GM12872 (cell line): ENCODE measurements at regions not wholly inside any gene's neighbourhood (a gene's known extent, or its start where the extent isn't known, plus 50 kb on each side); places are given as distances from the start of the nearest gene placed in this dataset.

Experiments used
- CTCF ChIP-seq: IDR thresholded peaks from 3 replicates; pipeline ENCODE4 v1.5.1; 2011; ENCODE audit warnings: low read depth, mild to moderate bottlenecking, low read length, moderate library complexity; ENCODE audit not compliant: insufficient read depth

- no peak for TF ChIP-seq CTCF
These were observed 462.6 kb upstream of the MAF start for GRCh38 chr16:80063031-80063712.

GRCh38 chr16:80062361-80063030 lies 462.0 kb upstream of the MAF start:
- TF ChIP-seq CTCF, result no peak

GRCh38 chr16:80060470-80060869 lies 459.9 kb upstream of the MAF start:
- no peak for TF ChIP-seq CTCF

GRCh38 chr16:80059836-80060235 lies 459.3 kb upstream of the MAF start:
- no peak for TF ChIP-seq CTCF

GRCh38 chr16:80058214-80058613 lies 457.7 kb upstream of the MAF start:
- no peak for TF ChIP-seq CTCF

- TF ChIP-seq CTCF, result no peak
These were observed 455.8 kb upstream of the MAF start for GRCh38 chr16:80056324-80056723.

GRCh38 chr16:80055831-80056230 lies 455.3 kb upstream of the MAF start:
- no peak for TF ChIP-seq CTCF
